Smooth muscle cell (in vitro differentiated cells): ENCODE measurements at regions not wholly inside any gene's neighbourhood (a gene's known extent, or its start where the extent isn't known, plus 50 kb on each side); places are given as distances from the start of the nearest gene placed in this dataset.
"Not testable (repeated sequence)": the region's sequence is repeated elsewhere in the genome, so short reads cannot be mapped to it uniquely, and the experiment has no call there.

Source experiments
- DNase-seq: peaks from one replicate; lab custom pipeline; 2025; ENCODE audit not compliant: unreplicated experiment; lab: John Stamatoyannopoulos, UW
- H2AFZ ChIP-seq: fragments of 200-600 bp; sonication (generic); 2 replicates; pipeline ENCODE4 v1.6.0; 2016; ENCODE audit warnings: antibody characterized with exemption, low read depth, mild to moderate bottlenecking
- H3F3A ChIP-seq: fragments of 200-600 bp; sonication (generic); 2 replicates; pipeline ENCODE4 v1.6.0; 2017; ENCODE audit warnings: antibody characterized with exemption, low read depth
- H3K27ac ChIP-seq: fragments of 200-600 bp; sonication (generic); 2 replicates; pipeline ENCODE4 v1.5.1; 2016; ENCODE audit warnings: low read depth, mild to moderate bottlenecking
- H3K27me3 ChIP-seq: fragments of 200-600 bp; sonication (generic); 2 replicates; pipeline ENCODE4 v1.6.1; 2016; ENCODE audit warnings: low read depth, mild to moderate bottlenecking
- H3K36me3 ChIP-seq: fragments of 200-600 bp; sonication (generic); 2 replicates; pipeline ENCODE4 v1.5.1; 2016; ENCODE audit warnings: low read depth
- H3K4me1 ChIP-seq: fragments of 200-600 bp; sonication (generic); 2 replicates; pipeline ENCODE4 v1.5.1; 2016; ENCODE audit warnings: low read depth
- H3K4me2 ChIP-seq: fragments of 200-600 bp; sonication (generic); 2 replicates; pipeline ENCODE4 v1.6.0; 2016; ENCODE audit warnings: mild to moderate bottlenecking
- H3K4me3 ChIP-seq: fragments of 200-600 bp; sonication (generic); 2 replicates; pipeline ENCODE4 v1.5.1; 2016; ENCODE audit warnings: mild to moderate bottlenecking
- H3K79me2 ChIP-seq: fragments of 200-600 bp; sonication (generic); 2 replicates; pipeline ENCODE4 v1.6.0; 2016; ENCODE audit warnings: low read depth, mild to moderate bottlenecking
- H3K9ac ChIP-seq: fragments of 200-600 bp; sonication (generic); 2 replicates; pipeline ENCODE4 v1.6.0; 2016; ENCODE audit warnings: low read depth
- H3K9me3 ChIP-seq: fragments of 200-600 bp; sonication (generic); replicated peaks from 2 replicates; pipeline ENCODE4 v1.5.1; 2016; ENCODE audit warnings: low read depth
- H4K20me1 ChIP-seq: fragments of 200-600 bp; sonication (generic); 2 replicates; pipeline ENCODE4 v1.6.0; 2016; ENCODE audit warnings: low read depth
- CTCF ChIP-seq: fragments of 200-600 bp; sonication (generic); IDR thresholded peaks from 2 replicates; pipeline ENCODE4 v1.5.1; 2017; ENCODE audit warnings: borderline replicate concordance, mild to moderate bottlenecking, antibody characterized with exemption; ENCODE audit not compliant: insufficient read depth, poor library complexity, severe bottlenecking
- WGBS: methylation state at CpG from one replicate; pipeline ENCODE4 v1.1.7; 2016; ENCODE audit warnings: low lambda C conversion rate; 5-methylcytosine and 5-hydroxymethylcytosine counted together

- Histone ChIP-seq H3K36me3 (no peaks in the 10 kb centered on the region), H3K9ac (no peak overlapping the region), H3K27ac (no peak overlapping the region), H3K4me1 (no peaks in the 10 kb centered on the region), H2AFZ (no peak overlapping the region), H3K79me2 (no peaks in the 10 kb centered on the region), H3F3A (no peaks in the 10 kb centered on the region), H3K27me3 (no peaks in the 10 kb centered on the region), H3K9me3 (no peaks in the 10 kb centered on the region), H3K4me2 (no peak overlapping the region), H3K4me3 (no peak overlapping the region), H4K20me1 (no peaks in the 10 kb centered on the region)
- WGBS: 93% methylated on average over 1 of the region's 1 CpG
- DNase-seq: no peak
- TF ChIP-seq CTCF: no peak
These were observed 82.7 kb upstream of the FGF13 start for GRCh38 chrX:138794246-138794645.

DNA sequence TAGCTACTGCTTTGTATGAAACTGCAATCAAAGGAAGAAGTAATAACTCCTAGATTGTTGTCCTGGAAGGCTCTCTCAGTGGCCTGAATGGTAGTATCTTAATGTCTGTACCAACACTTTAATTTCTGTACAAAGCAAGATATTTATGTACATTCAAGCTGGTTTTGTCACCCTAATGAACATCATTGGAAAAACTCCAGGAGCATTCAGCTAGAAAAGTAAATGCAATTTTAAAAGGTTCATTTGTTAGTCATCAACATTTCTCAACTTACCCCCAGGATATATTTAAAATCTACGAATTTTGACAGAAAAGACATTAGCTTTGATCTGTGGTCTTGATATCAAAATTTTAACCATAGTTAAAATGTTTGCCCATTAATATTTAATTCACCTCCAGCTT, 80.0 kb upstream of the FGF13 start:
- Histone ChIP-seq H3K79me2 (no peaks in the 10 kb centered on the region), H3K36me3 (no peaks in the 10 kb centered on the region), H3K9ac (no peak overlapping the region), H3K27ac (no peak overlapping the region), H2AFZ (no peak overlapping the region), H3K4me1 (no peaks in the 10 kb centered on the region), H4K20me1 (no peaks in the 10 kb centered on the region), H3K4me3 (no peak overlapping the region), H3K27me3 (no peaks in the 10 kb centered on the region), H3F3A (no peaks in the 10 kb centered on the region), H3K4me2 (no peak overlapping the region), H3K9me3 (no peaks in the 10 kb centered on the region)
- WGBS: 41% methylated on average over 1 of the region's 1 CpG
- no peak for TF ChIP-seq CTCF
- DNase-seq: no peak

DNA sequence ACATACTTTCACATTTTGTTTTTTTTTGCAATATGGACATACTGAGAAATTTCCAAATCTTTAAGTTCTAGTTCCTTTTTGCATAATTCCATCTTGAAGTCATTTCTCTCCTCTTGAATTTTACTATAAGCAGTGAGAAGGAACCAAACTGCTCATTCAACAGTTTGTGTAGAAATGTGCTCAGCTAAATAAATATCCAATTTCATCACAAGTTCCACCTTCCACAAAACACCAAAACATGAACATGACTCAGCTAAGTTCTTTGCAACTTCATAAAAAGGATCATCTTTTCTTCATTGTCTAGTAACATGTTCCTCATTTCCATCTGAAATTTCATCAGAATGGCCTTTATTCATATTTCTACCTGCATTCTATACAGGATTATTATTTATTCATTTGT, 77.3 kb upstream of the FGF13 start:
- Histone ChIP-seq H3K79me2 (no peaks in the 10 kb centered on the region), H4K20me1 (no peaks in the 10 kb centered on the region), H3K27ac (no peak overlapping the region), H3K4me2 (no peak overlapping the region), H3K9me3 (no peaks in the 10 kb centered on the region), H3F3A (no peaks in the 10 kb centered on the region), H3K27me3 (no peaks in the 10 kb centered on the region), H3K4me1 (no peaks in the 10 kb centered on the region), H3K4me3 (no peak overlapping the region), H3K9ac (no peak overlapping the region), H3K36me3 (no peaks in the 10 kb centered on the region), H2AFZ (no peak overlapping the region)
- no peak for TF ChIP-seq CTCF
- no peak for DNase-seq

GRCh38 chrX:138778576-138778909, 67.0 kb upstream of the FGF13 start:
- not testable (repeated sequence) for H2AFZ ChIP-seq, DNase-seq, H3K4me2 ChIP-seq, H3K27me3 ChIP-seq, H3F3A ChIP-seq, H3K4me1 ChIP-seq, H3K79me2 ChIP-seq, H4K20me1 ChIP-seq, H3K27ac ChIP-seq, H3K9me3 ChIP-seq, H3K36me3 ChIP-seq, H3K9ac ChIP-seq, H3K4me3 ChIP-seq
- 77% methylated on average over 14 of the region's 14 CpGs for WGBS

DNA sequence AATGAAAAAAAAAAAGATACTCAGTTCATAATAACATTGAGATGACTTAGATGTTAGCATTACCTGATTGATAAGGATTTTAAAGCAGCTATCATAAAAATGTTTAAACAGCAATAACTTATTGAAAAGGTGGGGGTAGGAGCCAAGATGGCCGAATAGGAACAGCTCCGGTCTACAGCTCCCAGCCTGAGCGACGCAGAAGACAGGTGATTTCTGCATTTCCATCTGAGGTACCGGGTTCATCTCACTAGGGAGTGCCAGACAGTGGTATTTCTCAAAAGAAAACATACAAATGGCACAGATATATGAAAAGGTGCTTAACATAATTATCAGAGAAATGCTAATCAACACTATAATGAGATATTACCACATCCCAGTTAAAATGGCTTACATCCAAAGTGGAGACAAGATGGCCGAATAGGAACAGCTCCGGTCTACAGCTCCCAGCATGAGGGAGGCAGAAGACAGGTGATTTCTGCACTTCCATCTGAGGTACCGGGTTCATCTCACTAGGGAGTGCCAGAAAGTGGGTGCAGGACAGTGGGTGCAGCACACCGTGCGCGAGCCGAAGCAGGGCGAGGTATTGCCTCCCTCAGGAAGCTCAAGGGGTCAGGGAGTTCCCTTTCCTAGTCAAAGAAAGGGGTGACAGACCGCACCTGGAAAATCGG, 66.5 kb upstream of the FGF13 start:
- H3K36me3 ChIP-seq, H3K9me3 ChIP-seq, H3K9ac ChIP-seq, H3K4me2 ChIP-seq, H3K27me3 ChIP-seq, H3K27ac ChIP-seq, DNase-seq, H3K79me2 ChIP-seq, H4K20me1 ChIP-seq, H3F3A ChIP-seq, H3K4me3 ChIP-seq, H2AFZ ChIP-seq, H3K4me1 ChIP-seq: not testable (repeated sequence)
- 91% methylated on average over 15 of the region's 15 CpGs for WGBS
